Stimulated activated CD4-positive, alpha-beta T cell treated with anti-CD3 and anti-CD28 coated beads, TNF-alpha, amount 100 ng/mL, for 48 hours (primary cell): ENCODE measurements at regions not wholly inside any gene's neighbourhood (a gene's known extent, or its start where the extent isn't known, plus 50 kb on each side); places are given as distances from the start of the nearest gene placed in this dataset.

Experiments
- DNase-seq, 3 donors: peaks; one replicate each; pipeline ENCODE4 v3.0.0-alpha.2; 2020; ENCODE audit warnings: low read depth in 3 of 3

DNA sequence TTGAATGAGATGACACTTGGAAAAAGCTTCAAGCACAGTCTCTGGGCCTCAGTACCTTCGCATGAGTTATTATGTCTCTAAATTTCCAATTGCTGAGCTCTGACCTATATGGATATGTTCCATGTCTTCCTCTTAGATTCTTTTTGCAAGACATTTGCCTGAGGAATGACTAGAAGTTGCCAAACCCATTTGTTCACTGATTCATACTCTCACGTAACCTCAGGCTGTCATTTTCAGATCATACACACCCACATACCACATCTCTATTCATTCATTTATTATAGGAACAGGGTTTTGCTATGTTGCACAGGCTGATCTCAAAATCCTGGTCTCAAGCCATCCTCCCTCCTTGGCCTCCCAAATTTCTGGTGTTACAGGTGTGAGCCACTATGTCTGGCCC is 2137.1 kb upstream of the TENM3 start:
- DNase-seq = no peak

DNA sequence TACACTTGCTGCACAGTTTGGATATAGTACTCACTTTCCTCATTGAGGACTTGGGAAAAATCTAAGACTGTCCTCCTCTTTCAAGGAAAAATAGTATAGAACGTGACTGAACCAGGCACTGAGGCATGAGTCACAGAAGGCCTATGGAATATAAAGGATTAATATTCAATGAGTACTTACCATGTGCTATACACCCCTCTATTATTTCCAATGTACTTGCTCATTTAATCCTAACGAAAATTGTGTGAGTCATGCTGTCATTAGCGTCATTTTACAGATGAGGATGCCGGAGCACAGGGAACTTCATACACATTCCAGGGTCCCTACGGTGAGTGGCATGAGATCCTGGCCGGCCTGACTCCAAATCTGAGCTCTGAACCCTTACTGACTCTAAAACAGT is 2136.2 kb upstream of the TENM3 start:
- no peak for DNase-seq

DNA sequence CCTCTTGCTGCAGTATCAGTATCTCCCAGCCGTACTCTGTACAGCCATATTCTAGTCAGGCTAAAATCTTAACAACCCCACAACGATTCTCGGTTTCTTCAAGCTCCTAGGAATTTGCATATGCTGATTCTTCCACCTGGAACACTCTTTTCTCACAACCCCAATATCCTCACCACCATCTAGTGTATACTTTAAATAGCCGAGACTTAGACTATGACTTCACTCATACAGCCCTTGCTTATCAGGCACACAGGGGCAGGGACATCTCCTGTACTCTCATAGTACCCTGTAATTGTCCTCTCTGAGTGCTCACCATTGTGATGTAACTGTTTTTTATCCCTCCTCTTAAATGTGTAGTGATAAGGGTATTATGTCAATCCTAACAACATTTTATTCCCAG is 2126.4 kb upstream of the TENM3 start:
- DNase-seq = no peak

DNA sequence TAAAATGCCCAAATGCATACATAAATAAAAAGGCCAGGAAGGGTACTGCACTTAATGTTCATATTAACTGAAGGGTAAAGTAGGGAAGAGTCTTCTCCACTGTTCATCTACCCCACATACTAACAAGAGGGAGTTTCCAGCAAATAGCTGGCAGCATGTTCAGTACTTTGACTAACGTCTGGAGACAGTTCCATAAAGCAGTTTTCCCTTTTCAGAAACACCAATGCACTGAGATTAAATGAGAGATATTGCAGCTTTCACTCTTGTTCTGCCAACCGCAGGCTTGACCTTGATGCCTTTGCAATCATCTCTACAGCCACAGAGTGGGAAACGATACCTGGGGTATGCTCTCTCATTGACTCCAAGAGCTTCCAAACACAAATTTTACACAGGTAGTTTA is 2123.1 kb upstream of the TENM3 start:
- no peak for DNase-seq

DNA sequence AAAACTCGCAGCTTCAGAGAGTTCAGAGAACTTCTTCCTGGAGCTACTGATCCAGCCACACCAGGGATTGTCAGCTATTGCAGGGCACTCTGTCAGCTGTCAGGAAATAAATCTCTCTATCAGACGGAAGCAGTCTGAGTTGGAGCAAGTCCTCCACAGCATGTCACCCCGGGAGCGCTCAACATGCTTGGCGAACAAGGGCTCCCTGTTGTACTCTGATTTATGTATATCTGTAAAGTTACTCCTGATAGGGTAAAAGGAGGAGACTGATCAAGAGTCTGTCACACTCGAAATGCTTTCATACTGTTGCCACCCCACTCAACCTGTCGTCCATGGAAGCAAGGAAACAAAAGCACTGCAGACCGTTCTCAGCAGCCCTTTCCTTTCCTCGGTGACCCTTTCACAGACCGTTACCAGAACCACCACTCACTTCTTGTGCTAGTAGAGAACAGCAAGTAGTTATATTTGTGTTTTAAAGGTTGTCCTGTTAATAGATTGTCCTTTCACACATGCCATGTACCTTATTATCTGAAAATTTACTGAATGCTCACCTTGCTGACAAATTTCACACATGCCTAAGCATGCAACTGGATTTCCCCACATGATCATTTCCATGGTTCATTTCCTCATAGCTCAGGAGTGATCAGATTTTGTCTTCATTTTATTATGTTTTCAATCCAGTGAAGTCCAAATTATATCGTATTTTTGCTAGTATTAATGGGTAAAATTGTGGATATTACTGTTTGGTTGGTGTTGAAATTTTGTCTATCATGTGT is 2108.9 kb upstream of the TENM3 start:
- no peak for DNase-seq

DNA sequence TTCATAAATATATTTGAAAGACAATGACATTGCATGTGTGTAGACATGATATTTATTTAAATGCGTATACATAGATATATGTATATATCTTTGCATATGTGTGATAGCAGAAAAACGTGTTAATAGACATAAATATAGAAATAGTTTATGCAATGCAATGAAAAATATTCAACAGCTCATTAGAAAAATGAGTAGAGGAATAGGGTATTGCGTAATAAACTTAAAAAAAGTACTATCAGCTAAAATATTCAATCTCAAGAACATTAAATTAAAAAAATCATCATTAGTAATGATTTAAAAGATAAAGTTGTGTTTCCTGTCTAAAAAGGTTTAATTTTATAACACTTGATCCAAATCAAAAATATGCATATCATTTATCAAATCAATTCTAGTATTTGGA is 2101.5 kb upstream of the TENM3 start:
- DNase-seq = no peak

DNA sequence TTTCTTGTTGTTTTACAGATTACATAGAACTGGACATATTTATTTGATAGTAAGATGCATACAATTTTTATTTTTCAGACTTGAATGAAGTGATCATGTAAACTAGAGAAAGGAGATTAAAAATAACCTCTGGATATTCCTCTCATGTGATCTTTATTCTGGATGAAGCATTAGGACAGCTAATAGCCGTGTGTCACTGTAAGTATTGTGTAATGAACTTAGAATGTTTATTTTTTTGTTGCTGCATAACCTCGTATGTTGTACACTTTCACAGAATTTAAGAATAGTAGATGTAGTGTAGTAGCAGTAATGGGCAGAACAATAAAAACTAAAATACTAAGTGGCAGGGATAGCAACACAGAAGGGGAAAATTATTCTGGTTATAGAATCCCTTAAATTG is 2094.5 kb upstream of the TENM3 start:
- no peak for DNase-seq

DNA sequence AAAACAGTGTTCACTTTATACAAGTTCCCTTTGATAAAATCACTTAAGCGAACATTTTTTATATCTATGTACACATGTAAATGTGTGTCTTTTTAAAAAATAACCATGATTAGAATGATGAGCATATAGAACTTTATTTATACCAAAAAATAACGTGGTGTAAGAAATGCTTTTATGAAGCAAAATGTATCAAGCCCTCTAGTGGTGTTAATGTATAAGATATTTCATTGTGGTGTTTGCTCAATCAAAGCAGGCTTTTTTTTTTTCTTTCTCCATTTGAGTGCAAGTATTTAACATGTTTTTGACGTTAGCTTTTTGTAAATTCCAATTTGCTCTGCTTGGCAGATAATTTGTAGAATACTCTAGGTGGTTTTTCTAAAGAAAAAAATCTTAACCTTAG is 2092.4 kb upstream of the TENM3 start:
- DNase-seq = no peak

DNA sequence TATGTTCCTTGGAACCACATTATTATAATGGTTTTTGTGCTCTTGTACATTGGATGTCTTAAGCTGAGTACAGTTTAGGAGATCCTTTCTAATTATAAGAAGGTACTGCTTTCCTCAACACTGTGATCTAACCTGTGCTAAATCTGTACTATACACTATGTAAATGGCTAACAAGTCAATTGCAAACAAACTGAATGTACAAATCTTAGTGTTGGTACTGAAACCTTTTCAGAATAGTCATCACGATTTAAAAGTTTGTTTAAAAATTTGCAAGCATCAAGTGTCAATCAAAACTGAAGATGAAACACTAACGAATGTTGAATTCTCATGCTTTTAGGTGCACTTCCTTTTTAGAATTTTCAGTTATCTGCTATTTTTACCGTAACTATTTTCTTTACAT is 2090.4 kb upstream of the TENM3 start:
- DNase-seq = no peak

DNA sequence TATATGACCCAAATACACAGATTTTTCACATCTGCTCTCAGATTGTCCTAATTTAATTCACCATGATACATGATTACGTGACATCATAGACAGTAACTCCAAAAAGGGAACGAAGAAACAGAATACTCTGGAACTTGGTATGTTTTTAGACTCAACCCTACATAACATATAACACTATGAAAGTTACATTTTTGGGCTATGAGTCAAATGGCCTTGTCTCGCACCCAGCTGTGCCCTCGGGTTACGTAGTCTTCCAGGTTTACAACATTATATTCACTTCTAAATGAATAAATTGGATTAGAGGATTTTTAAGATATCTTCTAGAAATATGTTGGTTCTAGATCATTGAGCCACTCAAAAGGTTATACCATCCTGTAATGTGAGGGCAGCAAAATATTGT is 2089.6 kb upstream of the TENM3 start:
- no peak for DNase-seq

DNA sequence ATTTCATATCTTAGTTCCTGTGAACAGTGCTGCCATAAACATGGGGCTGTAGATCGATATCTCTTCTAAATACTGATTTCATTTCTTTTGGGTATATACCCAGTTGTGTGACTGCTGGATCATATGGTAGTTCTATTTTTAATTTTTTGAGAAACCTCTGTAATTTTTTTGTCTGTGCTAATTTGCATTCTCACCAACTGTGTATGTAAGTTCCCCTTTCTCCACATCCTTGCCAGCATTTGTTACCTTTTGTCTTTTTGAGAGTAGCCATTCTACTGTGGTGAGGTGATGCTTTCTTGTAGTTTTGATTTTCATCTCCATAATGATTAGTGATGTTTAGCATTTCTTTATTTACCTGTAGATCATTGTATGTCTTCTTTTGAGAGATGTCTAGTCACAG is 2086.5 kb upstream of the TENM3 start:
- DNase-seq = no peak

DNA sequence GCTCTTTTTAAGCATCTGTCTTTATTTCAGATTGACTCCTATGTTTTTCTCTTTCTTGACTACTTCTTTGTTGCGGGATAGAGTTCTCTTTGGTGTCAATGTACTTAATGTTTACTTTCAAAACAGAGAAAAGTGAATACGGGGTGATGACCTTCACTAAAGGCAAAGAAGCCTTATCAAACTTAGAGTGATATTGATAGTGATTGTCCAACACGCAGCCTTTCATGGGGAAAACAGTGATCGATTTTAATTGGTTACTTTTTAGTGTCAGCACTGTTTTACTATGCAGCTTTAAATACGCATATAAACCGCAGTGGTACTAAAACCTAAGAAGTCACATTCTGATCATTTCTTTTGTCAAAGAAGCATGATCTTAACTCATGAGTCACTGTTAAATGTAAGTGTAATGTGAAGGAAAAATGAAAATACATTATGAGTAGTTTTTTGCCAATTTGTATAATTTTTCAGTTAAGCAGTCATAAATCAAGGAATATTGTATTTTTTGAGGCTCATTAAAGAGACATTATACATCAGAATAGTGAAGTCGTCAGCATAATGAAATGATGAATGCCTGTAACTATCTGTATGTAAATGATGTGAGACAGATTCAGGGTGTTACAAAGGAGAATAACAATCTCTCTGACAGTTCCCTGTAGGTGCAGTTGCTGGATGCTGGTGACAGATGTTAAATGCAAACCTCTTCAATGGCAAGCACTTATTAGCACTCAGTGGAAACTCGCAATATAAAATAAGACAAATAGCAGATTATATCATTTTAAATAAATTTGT is 2082.8 kb upstream of the TENM3 start:
- DNase-seq = no peak

DNA sequence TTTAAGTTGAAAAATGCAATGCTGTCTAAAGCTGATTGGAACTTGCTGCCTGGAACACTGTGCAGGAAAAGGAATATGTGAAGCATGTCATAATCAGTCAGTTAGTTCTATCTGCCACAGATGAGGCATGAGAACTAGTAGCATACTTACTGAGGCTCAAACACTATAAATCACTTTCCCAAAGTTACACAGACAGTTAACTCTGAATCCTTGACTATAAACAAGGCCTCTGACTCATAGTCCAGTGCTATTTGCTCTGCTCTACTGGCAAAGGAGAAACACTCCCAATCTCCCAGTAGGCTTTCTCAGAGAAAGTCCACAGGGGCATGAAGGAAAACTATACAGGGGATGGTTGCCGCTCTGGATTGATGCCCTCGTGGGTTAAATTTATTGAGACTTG is 2078.4 kb upstream of the TENM3 start:
- DNase-seq = no peak

DNA sequence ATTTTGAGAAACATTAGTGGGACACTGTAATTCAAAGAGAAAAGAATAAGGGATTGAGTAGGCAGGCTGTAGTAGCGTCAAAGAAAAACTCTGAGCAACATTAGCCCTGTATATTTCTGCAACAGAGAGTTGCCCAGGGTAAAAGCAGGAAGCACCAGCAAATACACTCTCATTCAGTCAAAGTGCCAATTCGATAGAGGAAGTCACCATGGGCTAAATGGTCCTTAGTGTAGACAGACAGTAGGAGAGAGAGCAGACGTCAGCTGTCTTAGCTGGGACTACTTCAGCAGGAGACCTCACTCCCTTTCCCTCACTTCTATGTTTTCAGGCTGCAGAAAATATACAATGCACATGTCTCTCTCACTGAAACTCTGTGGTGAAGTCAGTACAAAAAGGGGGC is 2073.8 kb upstream of the TENM3 start:
- no peak for DNase-seq

DNA sequence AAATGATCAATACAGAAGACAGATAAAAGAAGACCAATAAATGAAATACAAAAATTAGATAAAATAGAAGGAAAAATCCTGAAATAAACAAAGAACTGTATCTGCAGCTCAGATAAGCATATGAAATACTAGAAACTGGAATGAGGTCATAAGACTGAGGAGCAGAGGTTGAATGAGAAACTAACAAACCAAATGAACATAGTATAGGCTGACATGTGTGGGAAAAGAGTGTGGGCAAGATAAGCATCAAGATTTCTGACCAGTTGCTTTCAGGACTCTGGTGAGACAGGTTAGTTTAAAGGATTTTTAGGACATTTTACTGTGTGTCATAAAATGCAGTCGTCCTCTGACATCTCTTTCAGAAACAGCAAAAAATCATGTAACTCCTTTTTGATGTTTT is 2073.2 kb upstream of the TENM3 start:
- no peak for DNase-seq

DNA sequence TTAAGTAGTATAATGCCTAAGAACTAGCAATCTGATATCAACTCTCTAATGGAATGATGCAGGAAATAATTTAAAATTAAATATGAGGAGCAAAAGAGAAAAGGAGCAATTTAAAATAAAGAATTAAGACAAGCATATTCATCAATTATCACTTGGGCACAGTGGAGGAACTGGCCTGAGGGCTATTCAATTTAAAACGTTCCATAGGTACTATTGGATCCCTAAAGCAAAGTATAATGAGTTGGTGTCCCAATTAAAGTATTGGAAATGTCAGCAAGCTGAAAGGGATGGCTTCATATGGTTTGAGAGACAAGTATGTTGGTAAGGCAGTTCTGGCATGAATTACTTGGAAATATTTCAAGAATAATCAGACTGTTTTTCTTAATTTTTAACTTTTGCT is 2064.1 kb upstream of the TENM3 start:
- no peak for DNase-seq

DNA sequence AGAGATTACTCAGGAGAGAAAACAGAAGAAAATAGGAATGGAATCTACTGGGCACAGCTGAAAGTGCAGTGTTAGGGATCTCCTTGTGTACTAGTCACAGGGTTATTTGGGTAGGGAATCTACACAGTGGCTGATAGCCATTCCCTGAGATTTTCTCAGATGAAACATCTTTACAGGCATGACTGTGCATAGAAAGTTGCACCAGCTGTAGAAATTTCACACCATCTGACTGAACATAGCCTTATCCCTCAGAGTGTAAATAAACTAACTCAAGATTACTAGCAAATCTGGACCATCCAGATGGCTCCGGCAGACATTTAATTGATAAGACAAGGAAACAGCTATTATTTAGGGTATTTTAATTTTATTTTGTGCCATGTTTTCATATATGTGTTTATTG is 2053.5 kb upstream of the TENM3 start:
- DNase-seq = no peak

DNA sequence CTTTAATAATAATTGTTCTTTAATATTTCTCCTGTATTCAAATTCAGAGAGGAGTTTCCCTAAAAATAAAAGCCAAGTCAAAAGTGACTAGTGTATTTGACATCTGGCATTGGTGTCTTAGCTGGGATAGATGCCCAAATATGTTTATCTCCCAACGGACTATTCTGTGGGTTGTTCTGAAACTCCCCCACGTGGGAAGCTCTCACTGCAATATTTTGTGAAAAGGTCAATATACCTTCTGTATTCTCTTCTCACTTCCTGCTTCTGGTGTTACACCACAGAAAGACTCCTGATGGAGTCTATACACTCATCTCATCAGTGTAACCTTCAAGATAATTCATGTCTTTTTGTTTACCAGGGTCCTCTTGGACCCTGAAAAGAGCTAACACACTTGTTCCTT is 2052.8 kb upstream of the TENM3 start:
- DNase-seq = no peak

DNA sequence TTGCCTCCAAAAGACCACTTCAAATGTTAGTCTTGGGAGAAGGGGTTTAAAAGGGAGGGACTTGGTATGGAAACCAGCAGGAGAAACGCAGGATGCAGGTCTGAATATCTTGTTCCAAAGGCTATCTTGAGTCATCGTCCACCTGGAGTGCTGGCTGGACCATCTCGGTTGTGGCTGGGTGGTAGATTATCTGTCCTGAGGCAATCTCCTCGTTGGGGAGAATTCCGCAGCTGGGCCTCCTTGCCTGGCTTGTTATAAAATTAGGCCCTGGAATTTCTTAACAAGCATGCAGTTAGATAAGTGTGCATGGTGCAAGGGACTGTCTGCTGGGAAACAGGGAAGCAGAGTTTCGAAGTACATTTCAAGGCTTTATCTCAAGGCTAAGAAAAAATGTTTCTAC is 2045.7 kb upstream of the TENM3 start:
- DNase-seq = no peak

DNA sequence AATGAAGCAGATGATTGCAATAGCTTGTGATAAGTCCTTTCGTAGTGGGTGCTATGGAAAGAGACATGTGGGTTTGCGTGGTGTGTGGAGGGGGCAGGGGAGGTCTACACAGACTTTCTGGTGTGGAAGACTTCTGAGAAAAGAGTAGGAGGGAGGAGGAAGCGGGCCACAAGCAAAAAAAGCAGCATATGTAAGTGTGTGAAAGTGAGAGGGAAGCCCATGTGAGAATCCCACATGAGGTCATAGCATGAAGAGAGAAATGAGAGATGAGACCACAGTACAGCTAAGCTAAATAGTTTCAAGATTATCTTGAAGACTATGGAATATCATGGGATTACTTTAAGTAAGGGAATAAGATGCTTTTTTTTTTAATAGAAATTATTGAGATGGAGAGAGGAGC is 2039.9 kb upstream of the TENM3 start:
- no peak for DNase-seq

DNA sequence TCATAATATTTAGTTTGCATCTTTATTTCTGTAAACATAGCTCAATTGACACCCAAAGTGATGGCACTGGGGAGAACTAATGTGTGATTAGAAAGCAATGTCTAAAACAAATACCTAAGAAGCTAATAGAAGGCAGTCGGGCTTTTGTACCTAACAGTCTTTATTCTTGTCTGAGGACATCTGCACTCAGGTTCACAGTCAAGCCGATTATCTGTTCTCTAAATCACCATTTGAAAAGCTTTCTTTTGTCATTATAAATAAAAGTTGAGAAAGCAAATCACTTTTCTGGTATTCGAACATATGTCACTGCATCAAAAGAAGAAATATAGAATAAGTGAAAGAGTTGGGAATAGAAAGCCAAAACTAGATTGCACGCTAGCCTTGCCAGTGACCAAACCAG is 2037.9 kb upstream of the TENM3 start:
- no peak for DNase-seq

DNA sequence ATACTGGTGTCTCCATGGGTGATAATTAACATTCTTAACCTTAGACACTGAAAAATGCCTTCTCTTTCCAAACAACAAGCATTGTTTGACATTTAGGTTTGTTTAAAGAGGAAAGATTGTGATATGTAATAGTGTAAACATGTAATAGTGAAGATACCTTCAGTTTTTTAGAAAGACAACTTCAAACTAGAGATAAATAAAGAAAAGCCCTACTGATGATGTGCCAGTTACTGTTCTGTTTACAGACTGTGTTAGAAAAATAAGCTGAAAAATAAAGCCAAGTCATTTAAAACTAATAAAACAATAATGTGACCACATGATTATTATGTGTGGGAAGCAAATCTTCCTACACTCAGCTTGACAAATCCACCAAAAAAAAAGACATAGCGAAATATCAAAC is 2035.3 kb upstream of the TENM3 start:
- DNase-seq = no peak

DNA sequence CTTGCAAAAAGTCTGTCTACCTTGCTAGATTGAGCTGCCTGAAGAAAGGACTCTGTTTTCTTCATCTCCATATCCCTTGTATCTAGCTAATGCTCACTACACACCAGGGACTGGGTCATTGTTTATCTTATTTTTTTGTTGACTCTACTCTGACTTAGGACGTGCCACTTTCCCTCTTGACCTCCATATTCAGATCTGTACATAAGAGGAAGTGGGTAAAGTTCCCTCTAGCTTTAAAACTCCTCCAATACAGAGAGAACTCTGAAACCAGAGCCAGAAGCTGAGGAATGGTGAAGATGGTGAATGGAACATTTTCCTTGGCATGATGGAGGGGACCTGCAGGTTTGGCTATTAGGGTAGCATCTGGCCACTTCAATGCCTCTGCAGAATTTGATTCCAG is 2026.1 kb upstream of the TENM3 start:
- no peak for DNase-seq

DNA sequence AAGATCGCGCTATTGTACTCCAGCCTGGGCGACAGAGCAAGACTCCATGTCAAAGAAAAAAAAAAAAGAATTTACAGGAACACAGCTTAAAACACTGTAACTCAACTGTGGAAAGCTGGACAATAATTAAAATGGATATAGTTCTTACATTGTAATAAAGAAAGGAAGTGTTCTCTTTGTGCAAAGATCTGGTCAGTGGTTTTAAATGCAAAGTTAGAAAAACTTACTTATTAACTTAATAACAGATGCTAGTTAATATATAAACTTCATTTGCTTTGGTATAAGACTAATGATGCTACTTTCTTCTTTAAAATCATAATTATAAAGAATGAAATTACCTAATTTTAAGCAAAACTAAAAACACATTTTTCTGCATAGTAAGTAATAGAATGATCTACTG is 2024.1 kb upstream of the TENM3 start:
- DNase-seq = no peak
